ENCODE measurements at regions not wholly inside any gene's neighbourhood (a gene's known extent, or its start where the extent isn't known, plus 50 kb on each side); places are given as distances from the start of the nearest gene placed in this dataset.

DNA sequence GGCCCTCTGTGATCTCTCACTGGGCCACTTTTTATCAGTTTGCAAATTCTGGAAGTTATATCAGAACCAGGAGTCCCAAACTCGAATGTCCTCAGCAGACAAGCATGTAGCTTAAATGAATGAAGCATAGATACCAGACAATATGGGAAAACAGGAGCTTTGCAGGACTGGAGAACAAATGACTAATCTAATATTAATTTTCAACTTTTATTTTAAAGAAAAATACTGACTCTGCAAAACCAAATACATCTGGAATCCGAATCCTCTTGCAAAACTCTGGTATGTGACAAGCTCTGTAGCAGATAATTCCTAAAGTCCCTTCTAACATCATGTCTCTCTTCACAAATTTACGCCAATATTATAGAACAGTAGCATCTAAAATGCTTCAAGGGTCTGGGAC, 427.4 kb downstream of the TTLL7 start:
- BruUV-seq (replicated peaks), result no TSS peak
- no peak overlapping the region for H3K27ac ChIP-seq (ENCODE audit: low read depth, low read length, poor library complexity, severe bottlenecking)
- intact Hi-C loops (cut with micrococcal nuclease; ENCODE audit: unreplicated experiment), result no loop called here

GRCh38 chr1:83561346-83561745, 437.6 kb downstream of the TTLL7 start:
- CTCF ChIA-PET, result no interaction called here
- peaks cover 4% of the 10 kb centered on the region for H3K4me1 ChIP-seq (ENCODE audit: insufficient read depth, low read length, poor library complexity, severe bottlenecking)
- intact Hi-C loops (cut with micrococcal nuclease; ENCODE audit: unreplicated experiment), result no loop called here
- TF ChIP-seq, protein P1, sequence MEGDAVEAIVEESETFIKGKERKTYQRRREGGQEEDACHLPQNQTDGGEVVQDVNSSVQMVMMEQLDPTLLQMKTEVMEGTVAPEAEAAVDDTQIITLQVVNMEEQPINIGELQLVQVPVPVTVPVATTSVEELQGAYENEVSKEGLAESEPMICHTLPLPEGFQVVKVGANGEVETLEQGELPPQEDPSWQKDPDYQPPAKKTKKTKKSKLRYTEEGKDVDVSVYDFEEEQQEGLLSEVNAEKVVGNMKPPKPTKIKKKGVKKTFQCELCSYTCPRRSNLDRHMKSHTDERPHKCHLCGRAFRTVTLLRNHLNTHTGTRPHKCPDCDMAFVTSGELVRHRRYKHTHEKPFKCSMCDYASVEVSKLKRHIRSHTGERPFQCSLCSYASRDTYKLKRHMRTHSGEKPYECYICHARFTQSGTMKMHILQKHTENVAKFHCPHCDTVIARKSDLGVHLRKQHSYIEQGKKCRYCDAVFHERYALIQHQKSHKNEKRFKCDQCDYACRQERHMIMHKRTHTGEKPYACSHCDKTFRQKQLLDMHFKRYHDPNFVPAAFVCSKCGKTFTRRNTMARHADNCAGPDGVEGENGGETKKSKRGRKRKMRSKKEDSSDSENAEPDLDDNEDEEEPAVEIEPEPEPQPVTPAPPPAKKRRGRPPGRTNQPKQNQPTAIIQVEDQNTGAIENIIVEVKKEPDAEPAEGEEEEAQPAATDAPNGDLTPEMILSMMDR (conservative IDR thresholded peaks at IDR 0.05; ENCODE audit: low read depth, low read length), result no peak
- no peak for TF ChIP-seq EZH2 (IDR thresholded peaks at IDR 0.05; ENCODE audit: borderline replicate concordance, low read depth, low read length, poor library complexity, severe bottlenecking)
- H3K27ac ChIP-seq (ENCODE audit: low read depth, low read length, poor library complexity, severe bottlenecking), result no peak overlapping the region
- BruUV-seq (replicated peaks), result no TSS peak
- no peaks in the 10 kb centered on the region for H3K9me3 ChIP-seq (ENCODE audit: low read depth, low read length, poor library complexity, severe bottlenecking)
- no peak overlapping the region for H3K4me3 ChIP-seq (ENCODE audit: low read depth, low read length, poor library complexity, severe bottlenecking)
- DNase-seq (ENCODE audit: low spot score), result no peak
- no peaks in the 10 kb centered on the region for H3K36me3 ChIP-seq (ENCODE audit: insufficient read depth, low read length, poor library complexity, severe bottlenecking)
- POLR2A ChIA-PET (ENCODE audit: low non-redundant PET), result no interaction called here
- H3K27me3 ChIP-seq (replicated peaks; ENCODE audit: insufficient read depth, low read depth, low read length, poor library complexity), result peaks cover 3% of the 10 kb centered on the region

More for the DNA sequence above, 427.4 kb downstream of the TTLL7 start:
- TF ChIP-seq EZH2 (IDR thresholded peaks at IDR 0.05; ENCODE audit: borderline replicate concordance, low read depth, low read length, poor library complexity, severe bottlenecking), result no peak
- TF ChIP-seq, protein P1 (conservative IDR thresholded peaks at IDR 0.05; ENCODE audit: low read depth, low read length), result no peak
- Histone ChIP-seq H3K4me3 (ENCODE audit: low read depth, low read length, poor library complexity, severe bottlenecking) (no peak overlapping the region), H3K9me3 (ENCODE audit: low read depth, low read length, poor library complexity, severe bottlenecking) (no peaks in the 10 kb centered on the region), H3K4me1 (ENCODE audit: insufficient read depth, low read length, poor library complexity, severe bottlenecking) (no peaks in the 10 kb centered on the region), H3K27me3 (replicated peaks; ENCODE audit: insufficient read depth, low read depth, low read length, poor library complexity) (no peaks in the 10 kb centered on the region), H3K36me3 (ENCODE audit: insufficient read depth, low read length, poor library complexity, severe bottlenecking) (no peaks in the 10 kb centered on the region)
- POLR2A ChIA-PET (ENCODE audit: low non-redundant PET), result no interaction called here
- DNase-seq (ENCODE audit: low spot score), result no peak
- CTCF ChIA-PET, result no interaction called here

GRCh38 chr1:83559129-83559840, 439.6 kb downstream of the TTLL7 start:
- no peak overlapping the region for H3K27ac ChIP-seq (ENCODE audit: low read depth, low read length, poor library complexity, severe bottlenecking)
- TF ChIP-seq EZH2 (IDR thresholded peaks at IDR 0.05; ENCODE audit: borderline replicate concordance, low read depth, low read length, poor library complexity, severe bottlenecking), result no peak
- TF ChIP-seq, protein P1 (conservative IDR thresholded peaks at IDR 0.05; ENCODE audit: low read depth, low read length), result no peak
- BruUV-seq (replicated peaks), result no TSS peak
- ChIA-PET POLR2A (ENCODE audit: low non-redundant PET) (no interaction called here), CTCF (no interaction called here)
- DNase-seq (ENCODE audit: low spot score), result no peak
- no peak overlapping the region for H3K4me3 ChIP-seq (ENCODE audit: low read depth, low read length, poor library complexity, severe bottlenecking)
- intact Hi-C loops (cut with micrococcal nuclease; ENCODE audit: unreplicated experiment), result no loop called here
- no peaks in the 10 kb centered on the region for H3K36me3 ChIP-seq (ENCODE audit: insufficient read depth, low read length, poor library complexity, severe bottlenecking)
- no peaks in the 10 kb centered on the region for H3K9me3 ChIP-seq (ENCODE audit: low read depth, low read length, poor library complexity, severe bottlenecking)
- H3K27me3 ChIP-seq (replicated peaks; ENCODE audit: insufficient read depth, low read depth, low read length, poor library complexity), result no peaks in the 10 kb centered on the region
- H3K4me1 ChIP-seq (ENCODE audit: insufficient read depth, low read length, poor library complexity, severe bottlenecking), result peaks cover 7% of the 10 kb centered on the region

All from A673 (cell line).